GM23248 (cell line): ENCODE measurements at regions not wholly inside any gene's neighbourhood (a gene's known extent, or its start where the extent isn't known, plus 50 kb on each side); places are given as distances from the start of the nearest gene placed in this dataset.

Source experiments
- EZH2 ChIP-seq: fragments of 200-600 bp; sonication (generic); IDR thresholded peaks from 2 replicates; pipeline ENCODE4 v1.6.1; 2018; ENCODE audit warnings: antibody characterized with exemption, mild to moderate bottlenecking; ENCODE audit not compliant: insufficient read depth, poor library complexity, severe bottlenecking
- EZH2phosphoT487 ChIP-seq: fragments of 200-600 bp; sonication (generic); IDR thresholded peaks from 2 replicates; pipeline ENCODE4 v1.6.1; 2018; ENCODE audit warnings: antibody characterized with exemption, moderate library complexity, mild to moderate bottlenecking, low read depth; ENCODE audit not compliant: insufficient read depth

GRCh38 chr9:134566196-134566847 is 75.3 kb upstream of the COL5A1 start:
- no peak for TF ChIP-seq EZH2
- TF ChIP-seq EZH2phosphoT487, result no peak
